ENCODE measurements at regions not wholly inside any gene's neighbourhood (a gene's known extent, or its start where the extent isn't known, plus 50 kb on each side); places are given as distances from the start of the nearest gene placed in this dataset.

- 17% methylated on average over 1 of the region's 2 CpGs for WGBS (ENCODE audit: insufficient coverage)
- H3K9me3 ChIP-seq (ENCODE audit: control extremely low read depth in 1 of 3, control insufficient read depth in 2 of 3, insufficient read depth in 1 of 3, low read length in 2 of 3): peaks cover 0 to 8% (median 2%) of the 10 kb centered on the region in 3 donors
- no peak overlapping the region for H3K4me3 Mint-ChIP-seq
- no peak overlapping the region for H3K27ac ChIP-seq (ENCODE audit: low read length in 2 of 2)
- no peak overlapping the region for H3K4me2 ChIP-seq (replicated peaks; ENCODE audit: low read depth, low read length, poor library complexity, severe bottlenecking)
- ATAC-seq (ENCODE audit: low read depth) (no peak), DNase-seq (no peak)
- no peak overlapping the region for H3K9ac ChIP-seq (ENCODE audit: low read length)
- H3K4me3 ChIP-seq (ENCODE audit: control extremely low read depth in 1 of 5, extremely low read depth in 1 of 5, insufficient read depth in 1 of 5, low read depth in 2 of 5, low read length in 4 of 5): no peak overlapping the region
- H3K4me1 Mint-ChIP-seq: no peaks in the 10 kb centered on the region
- ChIA-PET CTCF (no interaction called here), POLR2A (no interaction called here)
- no peak overlapping the region for H3K27ac Mint-ChIP-seq
- no peaks in the 10 kb centered on the region for H3K27me3 Mint-ChIP-seq
- intact Hi-C loops (cut with micrococcal nuclease): no loop called here
- no peaks in the 10 kb centered on the region for H3K79me2 ChIP-seq (ENCODE audit: control insufficient read depth, insufficient read depth, low read length)
- H3K4me1 ChIP-seq (ENCODE audit: control insufficient read depth in 2 of 2, insufficient read depth in 2 of 2, low read length in 2 of 2): no peaks in the 10 kb centered on the region
- no peak overlapping the region for H2AFZ ChIP-seq (ENCODE audit: insufficient read depth, low read depth, low read length, poor library complexity, severe bottlenecking)
- no peaks in the 10 kb centered on the region for H3K36me3 ChIP-seq (replicated peaks in 1 of 2; ENCODE audit: control extremely low read depth in 1 of 2, control insufficient read depth in 1 of 2, extremely low read depth in 1 of 2, insufficient read depth in 2 of 2, low read length in 1 of 2)
- no peaks in the 10 kb centered on the region for H4K20me1 ChIP-seq (ENCODE audit: control insufficient read depth, insufficient read depth, low read length, poor library complexity, severe bottlenecking)
- H3K27me3 ChIP-seq (replicated peaks in 1 of 4; ENCODE audit: control extremely low read depth in 1 of 4, control insufficient read depth in 3 of 4, insufficient read depth in 4 of 4, low read length in 3 of 4): no peaks in the 10 kb centered on the region
- TF ChIP-seq CTCF (IDR thresholded peaks at IDR 0.05) (no peak), EZH2 (IDR thresholded peaks at IDR 0.05; ENCODE audit: borderline replicate concordance, insufficient read depth, low read depth, low read length, poor library complexity, severe bottlenecking) (no peak)
- H3K9me3 Mint-ChIP-seq (ENCODE audit: insufficient read depth): peaks cover 8% of the 10 kb centered on the region
Measured at GRCh38 chr3:76438971-76439370, 600.9 kb upstream of the ROBO2 start.

GRCh38 chr3:76442374-76442915 is 597.5 kb upstream of the ROBO2 start:
- POLR2A ChIA-PET: no interaction called here
- Mint-ChIP-seq H3K4me3 (no peak overlapping the region), H3K27ac (no peak overlapping the region), H3K4me1 (no peaks in the 10 kb centered on the region), H3K27me3 (no peaks in the 10 kb centered on the region), H3K9me3 (ENCODE audit: insufficient read depth) (peaks cover 4% of the 10 kb centered on the region)
- CTCF ChIA-PET: no interaction called here
- 98% methylated on average over 5 of the region's 8 CpGs for WGBS (ENCODE audit: insufficient coverage)
- DNase-seq (no peak), ATAC-seq (ENCODE audit: low read depth) (no peak)
- Histone ChIP-seq H3K4me2 (replicated peaks; ENCODE audit: low read depth, low read length, poor library complexity, severe bottlenecking) (no peak overlapping the region), H3K36me3 (replicated peaks in 1 of 2; ENCODE audit: control extremely low read depth in 1 of 2, control insufficient read depth in 1 of 2, extremely low read depth in 1 of 2, insufficient read depth in 2 of 2, low read length in 1 of 2) (no peaks in the 10 kb centered on the region), H2AFZ (ENCODE audit: insufficient read depth, low read depth, low read length, poor library complexity, severe bottlenecking) (no peak overlapping the region), H3K79me2 (ENCODE audit: control insufficient read depth, insufficient read depth, low read length) (no peaks in the 10 kb centered on the region), H4K20me1 (ENCODE audit: control insufficient read depth, insufficient read depth, low read length, poor library complexity, severe bottlenecking) (no peaks in the 10 kb centered on the region), H3K27ac (ENCODE audit: low read length in 2 of 2) (no peak overlapping the region), H3K9me3 (ENCODE audit: control extremely low read depth in 1 of 3, control insufficient read depth in 2 of 3, insufficient read depth in 1 of 3, low read length in 2 of 3) (peaks cover 0 to 2% (median 0%) of the 10 kb centered on the region in 3 donors), H3K27me3 (replicated peaks in 1 of 4; ENCODE audit: control extremely low read depth in 1 of 4, control insufficient read depth in 3 of 4, insufficient read depth in 4 of 4, low read length in 3 of 4) (no peaks in the 10 kb centered on the region), H3K4me3 (ENCODE audit: control extremely low read depth in 1 of 5, extremely low read depth in 1 of 5, insufficient read depth in 1 of 5, low read depth in 2 of 5, low read length in 4 of 5) (no peak overlapping the region), H3K9ac (ENCODE audit: low read length) (no peak overlapping the region), H3K4me1 (ENCODE audit: control insufficient read depth in 2 of 2, insufficient read depth in 2 of 2, low read length in 2 of 2) (no peaks in the 10 kb centered on the region)
- TF ChIP-seq CTCF (IDR thresholded peaks at IDR 0.05) (no peak), EZH2 (IDR thresholded peaks at IDR 0.05; ENCODE audit: borderline replicate concordance, insufficient read depth, low read depth, low read length, poor library complexity, severe bottlenecking) (no peak)
- intact Hi-C loops (cut with micrococcal nuclease): no loop called here
